CD14-positive monocyte (primary cell): ENCODE measurements at regions not wholly inside any gene's neighbourhood (a gene's known extent, or its start where the extent isn't known, plus 50 kb on each side); places are given as distances from the start of the nearest gene placed in this dataset.

Experiments
- DNase-seq, 3 donors: peaks; one replicate each; pipeline ENCODE4 v3.0.0-alpha.2; 2011 to 2022
- H2AFZ ChIP-seq: 2 replicates; pipeline ENCODE4 v1.6.0; 2012; ENCODE audit warnings: mild to moderate bottlenecking, low read depth, low read length, inconsistent platforms; ENCODE audit not compliant: insufficient read depth, poor library complexity, severe bottlenecking
- H3K27ac ChIP-seq, 2 donors: 1 replicate in 1 of 2; 2 replicates in 1 of 2; pipeline ENCODE4 v1.5.1; 2012 to 2013; ENCODE audit warnings: low read length in 2 of 2, control low read depth in 1 of 2, inconsistent platforms in 1 of 2, low read depth in 1 of 2, mild to moderate bottlenecking in 1 of 2
- H3K27me3 ChIP-seq, 2 donors: one replicate each; pipeline versions ENCODE4 v1.6.0 to v1.6.1; 2011 to 2013; ENCODE audit warnings: low read length in 2 of 2; ENCODE audit not compliant: control insufficient read depth in 2 of 2, insufficient read depth in 2 of 2
- H3K36me3 ChIP-seq, 2 donors: replicated peaks in 1 of 2; 1 replicate in 1 of 2; 2 replicates in 1 of 2; pipeline versions ENCODE4 v1.5.1 to v1.6.1; 2012 to 2013; ENCODE audit warnings: low read length in 2 of 2, control low read depth in 1 of 2, inconsistent platforms in 1 of 2, mild to moderate bottlenecking in 1 of 2; ENCODE audit not compliant: insufficient read depth in 2 of 2, control insufficient read depth in 1 of 2
- H3K4me1 ChIP-seq, 2 donors: 1 replicate in 1 of 2; 2 replicates in 1 of 2; pipeline versions ENCODE4 v1.5.1 to v1.6.1; 2012 to 2013; ENCODE audit warnings: low read length in 2 of 2, control low read depth in 1 of 2, inconsistent platforms in 1 of 2, mild to moderate bottlenecking in 1 of 2, moderate library complexity in 1 of 2; ENCODE audit not compliant: insufficient read depth in 2 of 2, control insufficient read depth in 1 of 2
- H3K4me2 ChIP-seq: replicated peaks from 2 replicates; pipeline ENCODE3; 2012; ENCODE audit warnings: low read length, moderate library complexity, mild to moderate bottlenecking; ENCODE audit not compliant: poor library complexity, severe bottlenecking; ENCODE audit errors: extremely low read depth
- H3K4me3 ChIP-seq, 3 experiments: fragments of 200-600 bp in 1 of 3; sonication (generic) in 1 of 3; replicated peaks in 1 of 3; 1 replicate in 2 of 3; 2 replicates in 1 of 3; pipeline ENCODE4 v1.5.1; 2011 to 2013; ENCODE audit warnings: low read length in 3 of 3, mild to moderate bottlenecking in 3 of 3, control low read depth in 2 of 3, low read depth in 2 of 3, inconsistent platforms in 1 of 3, moderate library complexity in 1 of 3
- H3K79me2 ChIP-seq: 2 replicates; pipeline ENCODE4 v1.6.0; 2012; ENCODE audit warnings: mild to moderate bottlenecking, control low read depth, inconsistent platforms, low read length, moderate library complexity; ENCODE audit not compliant: insufficient read depth
- H3K9ac ChIP-seq: 2 replicates; pipeline ENCODE4 v1.6.0; 2017; ENCODE audit warnings: low read length, mild to moderate bottlenecking; ENCODE audit not compliant: insufficient read depth, poor library complexity, severe bottlenecking
- H3K9me3 ChIP-seq, 2 donors: replicated peaks in 1 of 2; 1 replicate in 1 of 2; 2 replicates in 1 of 2; pipeline versions ENCODE4 v1.5.1 to v1.6.1; 2012 to 2013; ENCODE audit warnings: low read length in 2 of 2, control low read depth in 1 of 2; ENCODE audit not compliant: control insufficient read depth in 1 of 2, insufficient read depth in 1 of 2
- H4K20me1 ChIP-seq: 2 replicates; pipeline ENCODE4 v1.6.0; 2012; ENCODE audit warnings: mild to moderate bottlenecking, low read length, control low read depth, moderate library complexity; ENCODE audit not compliant: insufficient read depth
- H3K27ac Mint-ChIP-seq, 7 donors: one replicate each; pipeline ENCODE4 v1.8.0; 2020; ENCODE audit warnings: mild to moderate bottlenecking in 7 of 7, mixed read lengths in 7 of 7, moderate library complexity in 6 of 7, inconsistent platforms in 2 of 7
- H3K27me3 Mint-ChIP-seq, 3 donors: one replicate each; pipeline ENCODE4 v1.8.0; 2021 to 2022; ENCODE audit warnings: low read depth in 3 of 3, mild to moderate bottlenecking in 3 of 3, mixed read lengths in 3 of 3, moderate library complexity in 3 of 3, inconsistent platforms in 1 of 3
- H3K36me3 Mint-ChIP-seq, 2 donors: one replicate each; pipeline ENCODE4 v1.8.0; 2020; ENCODE audit warnings: mixed read lengths in 2 of 2, inconsistent platforms in 1 of 2, mild to moderate bottlenecking in 1 of 2
- H3K4me1 Mint-ChIP-seq: one replicate; pipeline ENCODE4 v1.8.0; 2020; ENCODE audit warnings: mild to moderate bottlenecking, mixed read lengths
- H3K4me3 Mint-ChIP-seq, 2 donors: one replicate each; pipeline ENCODE4 v1.8.0; 2020; ENCODE audit warnings: mild to moderate bottlenecking in 2 of 2, mixed read lengths in 2 of 2, moderate library complexity in 1 of 2
- H3K9me3 Mint-ChIP-seq, 7 donors: one replicate each; pipeline ENCODE4 v1.8.0; 2020 to 2022; ENCODE audit warnings: mixed read lengths in 7 of 7, mild to moderate bottlenecking in 6 of 7, moderate library complexity in 6 of 7, inconsistent platforms in 2 of 7
- WGBS: methylation state at CpG from one replicate; pipeline ENCODE4 v1.1.5; 2013; ENCODE audit warnings: missing lambda C conversion rate; ENCODE audit not compliant: insufficient coverage; 5-methylcytosine and 5-hydroxymethylcytosine counted together
- intact Hi-C, 2 donors: fragments of 100-400 bp; cut with micrococcal nuclease; formaldehyde crosslinking; loops; one replicate each; pipeline versions ENCODE4 v1.15.0 to v1.15.1; 2023
- TF ChIP-seq, protein P1 (sequence below): fragments of 200-600 bp; IDR thresholded peaks from one replicate; pipeline ENCODE4 v1.8.0; 2022; ENCODE audit warnings: antibody characterized with exemption, mild to moderate bottlenecking

DNA sequence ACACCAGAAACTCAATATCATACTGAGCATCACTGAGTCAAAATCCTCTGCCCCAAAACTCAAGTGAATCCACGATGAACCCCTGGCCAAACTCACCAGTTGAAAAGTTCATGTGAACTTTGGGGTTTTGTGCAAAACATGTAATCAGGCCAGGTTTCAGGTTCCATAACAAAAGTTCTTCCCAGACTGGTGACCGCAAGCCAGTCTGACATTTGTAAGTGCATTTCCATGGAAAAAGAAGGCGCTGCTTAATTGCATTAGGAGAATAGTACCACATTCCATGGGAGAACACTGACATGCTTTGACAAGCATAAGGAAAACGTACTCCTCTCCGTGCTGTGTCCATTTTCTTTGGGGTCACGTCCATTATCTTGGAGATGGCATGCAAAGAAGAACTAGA lies 567.0 kb downstream of the BNC2 start:
- peaks cover 0 to 14% (median 5%) of the 10 kb centered on the region in 3 donors for H3K27me3 Mint-ChIP-seq
- H3K4me3 Mint-ChIP-seq = peak overlapping the region in 1 of 2 donors; percentile 26
- H3K36me3 Mint-ChIP-seq = no peaks in the 10 kb centered on the region
- H3K4me3 ChIP-seq = no peak overlapping the region
- no peaks in the 10 kb centered on the region for H3K4me1 Mint-ChIP-seq
- H3K9ac ChIP-seq = no peak overlapping the region
- TF ChIP-seq, protein P1, sequence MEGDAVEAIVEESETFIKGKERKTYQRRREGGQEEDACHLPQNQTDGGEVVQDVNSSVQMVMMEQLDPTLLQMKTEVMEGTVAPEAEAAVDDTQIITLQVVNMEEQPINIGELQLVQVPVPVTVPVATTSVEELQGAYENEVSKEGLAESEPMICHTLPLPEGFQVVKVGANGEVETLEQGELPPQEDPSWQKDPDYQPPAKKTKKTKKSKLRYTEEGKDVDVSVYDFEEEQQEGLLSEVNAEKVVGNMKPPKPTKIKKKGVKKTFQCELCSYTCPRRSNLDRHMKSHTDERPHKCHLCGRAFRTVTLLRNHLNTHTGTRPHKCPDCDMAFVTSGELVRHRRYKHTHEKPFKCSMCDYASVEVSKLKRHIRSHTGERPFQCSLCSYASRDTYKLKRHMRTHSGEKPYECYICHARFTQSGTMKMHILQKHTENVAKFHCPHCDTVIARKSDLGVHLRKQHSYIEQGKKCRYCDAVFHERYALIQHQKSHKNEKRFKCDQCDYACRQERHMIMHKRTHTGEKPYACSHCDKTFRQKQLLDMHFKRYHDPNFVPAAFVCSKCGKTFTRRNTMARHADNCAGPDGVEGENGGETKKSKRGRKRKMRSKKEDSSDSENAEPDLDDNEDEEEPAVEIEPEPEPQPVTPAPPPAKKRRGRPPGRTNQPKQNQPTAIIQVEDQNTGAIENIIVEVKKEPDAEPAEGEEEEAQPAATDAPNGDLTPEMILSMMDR = no peak
- H3K27me3 ChIP-seq = no peaks in the 10 kb centered on the region
- H3K9me3 ChIP-seq = no peaks in the 10 kb centered on the region
- intact Hi-C loops = no loop called here
- H3K27ac ChIP-seq = no peak overlapping the region
- no peak overlapping the region for H3K4me2 ChIP-seq
- no peaks in the 10 kb centered on the region for H4K20me1 ChIP-seq
- peaks cover 4 to 15% (median 7%) of the 10 kb centered on the region in 7 donors for H3K9me3 Mint-ChIP-seq
- H3K79me2 ChIP-seq = no peaks in the 10 kb centered on the region
- H2AFZ ChIP-seq = no peak overlapping the region
- WGBS = 100% methylated on average over 3 of the region's 6 CpGs
- no peak overlapping the region for H3K27ac Mint-ChIP-seq
- DNase-seq = no peak
- H3K36me3 ChIP-seq = no peaks in the 10 kb centered on the region
- H3K4me1 ChIP-seq = no peaks in the 10 kb centered on the region

DNA sequence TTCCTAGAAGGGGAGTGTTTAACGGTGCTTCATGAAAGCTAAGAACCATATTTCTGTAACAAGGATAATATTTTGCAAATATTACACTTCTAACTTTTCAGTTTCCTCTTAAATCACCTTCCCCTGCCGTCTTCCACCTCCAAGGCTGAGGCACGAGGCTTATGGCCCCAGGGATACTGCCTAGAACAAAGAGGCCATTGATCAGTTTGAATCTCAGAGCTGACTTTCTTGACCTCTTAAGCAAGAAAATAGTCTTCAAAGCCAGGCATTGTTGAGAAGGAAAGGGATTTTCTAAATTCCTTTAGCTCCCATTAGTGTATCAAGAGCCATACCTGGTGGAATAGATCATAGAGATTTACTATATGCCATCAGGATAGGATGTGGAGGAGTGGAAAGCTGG lies 566.2 kb downstream of the BNC2 start:
- no peak overlapping the region for H3K4me2 ChIP-seq
- H2AFZ ChIP-seq = no peak overlapping the region
- no peaks in the 10 kb centered on the region for H3K27me3 ChIP-seq
- Mint-ChIP-seq H3K27me3 (peaks cover 0 to 16% (median 5%) of the 10 kb centered on the region in 3 donors), H3K9me3 (peaks cover 0 to 8% (median 1%) of the 10 kb centered on the region in 7 donors), H3K4me1 (no peaks in the 10 kb centered on the region), H3K4me3 (no peak overlapping the region), H3K27ac (peak overlapping the region in 1 of 7 donors; percentile 17), H3K36me3 (no peaks in the 10 kb centered on the region)
- no peaks in the 10 kb centered on the region for H3K4me1 ChIP-seq
- H3K9me3 ChIP-seq = no peaks in the 10 kb centered on the region
- no peak overlapping the region for H3K27ac ChIP-seq
- WGBS = 50% methylated on average over 1 of the region's 3 CpGs
- no peaks in the 10 kb centered on the region for H3K36me3 ChIP-seq
- TF ChIP-seq, protein P1 = no peak
- H3K9ac ChIP-seq = no peak overlapping the region
- H3K79me2 ChIP-seq = no peaks in the 10 kb centered on the region
- H3K4me3 ChIP-seq = no peak overlapping the region
- intact Hi-C loops = no loop called here
- DNase-seq = no peak
- no peaks in the 10 kb centered on the region for H4K20me1 ChIP-seq
